Hepatocyte (in vitro differentiated cells): ENCODE measurements at regions not wholly inside any gene's neighbourhood (a gene's known extent, or its start where the extent isn't known, plus 50 kb on each side); places are given as distances from the start of the nearest gene placed in this dataset.

Experiments used
- DNase-seq: peaks from one replicate; pipeline ENCODE4 v3.0.0-alpha.2; 2016; ENCODE audit warnings: low spot score
- H2AFZ ChIP-seq: fragments of 200-600 bp; sonication (generic); 2 replicates; pipeline ENCODE4 v1.6.0; 2016; ENCODE audit warnings: antibody characterized with exemption, mild to moderate bottlenecking
- H3K27ac ChIP-seq: fragments of 200-600 bp; sonication (generic); 2 replicates; pipeline ENCODE4 v1.5.1; 2016; ENCODE audit warnings: mild to moderate bottlenecking
- H3K27me3 ChIP-seq: fragments of 200-600 bp; sonication (generic); 2 replicates; pipeline ENCODE4 v1.6.1; 2016
- H3K36me3 ChIP-seq: fragments of 200-600 bp; sonication (generic); replicated peaks from 2 replicates; pipeline ENCODE4 v1.5.1; 2016; ENCODE audit warnings: low read depth; ENCODE audit not compliant: insufficient read depth
- H3K4me1 ChIP-seq: fragments of 200-600 bp; sonication (generic); 2 replicates; pipeline ENCODE4 v1.5.1; 2016; ENCODE audit warnings: mild to moderate bottlenecking, moderate library complexity; ENCODE audit not compliant: insufficient read depth
- H3K4me2 ChIP-seq: fragments of 200-600 bp; sonication (generic); 2 replicates; pipeline ENCODE4 v1.6.0; 2016
- H3K4me3 ChIP-seq: fragments of 200-600 bp; sonication (generic); 2 replicates; pipeline ENCODE4 v1.5.1; 2016; ENCODE audit warnings: mild to moderate bottlenecking
- H3K79me2 ChIP-seq: fragments of 200-600 bp; sonication (generic); 2 replicates; pipeline ENCODE4 v1.6.0; 2017; ENCODE audit warnings: mild to moderate bottlenecking
- H3K9me2 ChIP-seq: fragments of 200-600 bp; sonication (generic); replicated peaks from 2 replicates; pipeline ENCODE4 v1.6.0; 2017; ENCODE audit warnings: mild to moderate bottlenecking; ENCODE audit not compliant: insufficient read depth
- H3K9me3 ChIP-seq: fragments of 200-600 bp; sonication (generic); 2 replicates; pipeline ENCODE4 v1.5.1; 2016; ENCODE audit warnings: low read depth, mild to moderate bottlenecking
- H4K20me1 ChIP-seq: fragments of 200-600 bp; sonication (generic); 2 replicates; pipeline ENCODE4 v1.6.0; 2016; ENCODE audit warnings: mild to moderate bottlenecking; ENCODE audit not compliant: insufficient read depth, poor library complexity, severe bottlenecking
- CTCF ChIP-seq: fragments of 200-600 bp; sonication (generic); IDR thresholded peaks from 2 replicates; pipeline ENCODE4 v1.5.1; 2016; ENCODE audit warnings: antibody characterized with exemption, mild to moderate bottlenecking; ENCODE audit not compliant: poor library complexity
- EZH2 ChIP-seq: fragments of 200-600 bp; sonication (generic); IDR thresholded peaks from 2 replicates; pipeline ENCODE4 v1.6.1; 2016; ENCODE audit warnings: antibody characterized with exemption, mild to moderate bottlenecking, borderline replicate concordance
- EZH2phosphoT487 ChIP-seq: fragments of 200-600 bp; sonication (generic); IDR thresholded peaks from one replicate; pipeline ENCODE4 v1.6.1; 2018; ENCODE audit warnings: antibody characterized with exemption, mild to moderate bottlenecking, low read depth, moderate library complexity; ENCODE audit not compliant: unreplicated experiment, severe bottlenecking
- WGBS: methylation state at CpG from one replicate; pipeline ENCODE4 v1.1.6; 2016; ENCODE audit warnings: low lambda C conversion rate; ENCODE audit errors: missing lambda C conversion rate; 5-methylcytosine and 5-hydroxymethylcytosine counted together

- DNase-seq, result no peak
- WGBS, result 81% methylated on average over 2 of the region's 2 CpGs
- H4K20me1 ChIP-seq, result no peaks in the 10 kb centered on the region
- no peak overlapping the region for H3K4me3 ChIP-seq
- no peaks in the 10 kb centered on the region for H3K4me1 ChIP-seq
- TF ChIP-seq CTCF (no peak), EZH2phosphoT487 (no peak), EZH2 (no peak)
- H3K27me3 ChIP-seq, result no peaks in the 10 kb centered on the region
- H3K4me2 ChIP-seq, result no peak overlapping the region
- no peak overlapping the region for H3K27ac ChIP-seq
- H3K9me3 ChIP-seq, result no peaks in the 10 kb centered on the region
- no peaks in the 10 kb centered on the region for H3K36me3 ChIP-seq
- H3K79me2 ChIP-seq, result no peaks in the 10 kb centered on the region
- H3K9me2 ChIP-seq, result no peaks in the 10 kb centered on the region
- no peak overlapping the region for H2AFZ ChIP-seq
Measured at GRCh38 chrX:26008042-26008441, 130.1 kb upstream of the MAGEB18 start.

- 71% methylated on average over 2 of the region's 2 CpGs for WGBS
- no peaks in the 10 kb centered on the region for H3K36me3 ChIP-seq
- no peaks in the 10 kb centered on the region for H3K9me3 ChIP-seq
- H3K79me2 ChIP-seq, result no peaks in the 10 kb centered on the region
- TF ChIP-seq CTCF (no peak), EZH2 (no peak)
- no peak overlapping the region for H3K27ac ChIP-seq
- H3K27me3 ChIP-seq, result no peaks in the 10 kb centered on the region
- no peak overlapping the region for H3K4me3 ChIP-seq
- no peak overlapping the region for H2AFZ ChIP-seq
- no peak for DNase-seq
- H3K9me2 ChIP-seq, result no peaks in the 10 kb centered on the region
- H3K4me2 ChIP-seq, result no peak overlapping the region
- H3K4me1 ChIP-seq, result no peaks in the 10 kb centered on the region
- H4K20me1 ChIP-seq, result no peaks in the 10 kb centered on the region
Measured at GRCh38 chrX:26008691-26009090, 129.5 kb upstream of the MAGEB18 start.

- H2AFZ ChIP-seq, result no peak overlapping the region
- H3K9me2 ChIP-seq, result no peaks in the 10 kb centered on the region
- H3K27me3 ChIP-seq, result no peaks in the 10 kb centered on the region
- no peak for DNase-seq
- H3K9me3 ChIP-seq, result no peaks in the 10 kb centered on the region
- TF ChIP-seq EZH2phosphoT487, result no peak
- TF ChIP-seq EZH2, result no peak
- TF ChIP-seq CTCF, result no peak
- no peak overlapping the region for H3K4me3 ChIP-seq
- H4K20me1 ChIP-seq, result no peaks in the 10 kb centered on the region
- no peak overlapping the region for H3K4me2 ChIP-seq
- no peak overlapping the region for H3K27ac ChIP-seq
- H3K79me2 ChIP-seq, result no peaks in the 10 kb centered on the region
- H3K36me3 ChIP-seq, result no peaks in the 10 kb centered on the region
- 54% methylated on average over 6 of the region's 6 CpGs for WGBS
- H3K4me1 ChIP-seq, result no peaks in the 10 kb centered on the region
Measured at GRCh38 chrX:26019386-26019785, 118.8 kb upstream of the MAGEB18 start.

- no peak overlapping the region for H3K4me3 ChIP-seq
- 74% methylated on average over 5 of the region's 5 CpGs for WGBS
- H3K79me2 ChIP-seq, result no peaks in the 10 kb centered on the region
- H3K9me2 ChIP-seq, result no peaks in the 10 kb centered on the region
- H3K4me2 ChIP-seq, result no peak overlapping the region
- no peaks in the 10 kb centered on the region for H3K36me3 ChIP-seq
- H3K27ac ChIP-seq, result no peak overlapping the region
- TF ChIP-seq EZH2 (no peak), EZH2phosphoT487 (no peak)
- no peaks in the 10 kb centered on the region for H3K4me1 ChIP-seq
- no peaks in the 10 kb centered on the region for H4K20me1 ChIP-seq
- no peaks in the 10 kb centered on the region for H3K9me3 ChIP-seq
- H3K27me3 ChIP-seq, result no peaks in the 10 kb centered on the region
- DNase-seq, result no peak
- H2AFZ ChIP-seq, result no peak overlapping the region
Measured at GRCh38 chrX:26026179-26026578, 112.0 kb upstream of the MAGEB18 start.
